ENCODE measurements at regions not wholly inside any gene's neighbourhood (a gene's known extent, or its start where the extent isn't known, plus 50 kb on each side); places are given as distances from the start of the nearest gene placed in this dataset.

GRCh38 chr5:12367973-12368372 lies 463.7 kb upstream of the CTNND2 start:
- TF ChIP-seq CTCF (IDR thresholded peaks at IDR 0.05) (no peak), POLR2A (IDR thresholded peaks at IDR 0.05) (no peak)

All from body of pancreas (tissue), 4 donors.